ENCODE measurements at regions not wholly inside any gene's neighbourhood (a gene's known extent, or its start where the extent isn't known, plus 50 kb on each side); places are given as distances from the start of the nearest gene placed in this dataset.

DNA sequence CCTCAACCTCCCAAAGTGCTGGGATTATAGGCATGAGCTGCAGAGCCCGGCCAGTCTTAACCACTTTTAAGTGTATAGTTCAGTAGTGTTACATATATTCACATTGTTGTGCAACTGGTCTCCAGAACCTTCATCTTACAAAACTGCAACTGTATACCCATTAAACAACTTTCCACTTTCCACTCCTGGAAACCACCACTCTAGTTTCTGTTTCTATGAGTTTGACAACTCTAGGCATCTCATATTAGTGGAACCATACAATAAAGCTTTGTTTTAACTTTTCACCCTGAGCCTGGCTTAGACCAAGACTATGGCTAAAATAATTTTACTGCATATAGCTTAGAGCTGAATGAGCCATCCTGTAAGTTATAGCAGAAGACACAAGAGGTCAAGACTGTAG lies 108.0 kb upstream of the GOT2 start:
- TF ChIP-seq CTCF (IDR thresholded peaks at IDR 0.05 in 8 of 11, conservative IDR thresholded peaks at IDR 0.05 in 3 of 11) (no peak), POLR2AphosphoS5 (IDR thresholded peaks at IDR 0.05) (no peak), POLR2A (IDR thresholded peaks at IDR 0.05) (no peak)
